ENCODE measurements at regions not wholly inside any gene's neighbourhood (a gene's known extent, or its start where the extent isn't known, plus 50 kb on each side); places are given as distances from the start of the nearest gene placed in this dataset.
"Not testable (repeated sequence)": the region's sequence is repeated elsewhere in the genome, so short reads cannot be mapped to it uniquely, and the experiment has no call there.

DNA sequence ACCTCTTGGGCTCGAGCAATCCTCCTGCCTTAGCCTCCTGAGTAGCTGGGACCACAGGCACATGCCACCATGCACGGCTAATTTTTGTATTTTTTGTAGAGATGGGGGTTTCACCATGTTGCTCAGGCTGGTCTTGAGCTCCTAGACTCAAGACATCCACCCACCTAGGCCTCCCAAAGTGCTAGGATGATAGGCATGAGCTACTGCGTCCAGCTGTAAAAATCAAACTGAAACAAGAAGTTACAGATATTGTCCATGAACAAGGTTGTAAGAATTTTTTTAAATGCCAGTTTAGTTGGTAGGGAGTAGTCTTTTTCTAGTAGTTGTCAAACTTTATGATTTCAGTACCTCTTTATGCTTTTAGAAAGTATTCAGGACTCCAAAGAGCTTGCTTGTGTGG, 424.4 kb upstream of the PMFBP1 start:
- DNase-seq (ENCODE audit: low read depth), result no peak

DNA sequence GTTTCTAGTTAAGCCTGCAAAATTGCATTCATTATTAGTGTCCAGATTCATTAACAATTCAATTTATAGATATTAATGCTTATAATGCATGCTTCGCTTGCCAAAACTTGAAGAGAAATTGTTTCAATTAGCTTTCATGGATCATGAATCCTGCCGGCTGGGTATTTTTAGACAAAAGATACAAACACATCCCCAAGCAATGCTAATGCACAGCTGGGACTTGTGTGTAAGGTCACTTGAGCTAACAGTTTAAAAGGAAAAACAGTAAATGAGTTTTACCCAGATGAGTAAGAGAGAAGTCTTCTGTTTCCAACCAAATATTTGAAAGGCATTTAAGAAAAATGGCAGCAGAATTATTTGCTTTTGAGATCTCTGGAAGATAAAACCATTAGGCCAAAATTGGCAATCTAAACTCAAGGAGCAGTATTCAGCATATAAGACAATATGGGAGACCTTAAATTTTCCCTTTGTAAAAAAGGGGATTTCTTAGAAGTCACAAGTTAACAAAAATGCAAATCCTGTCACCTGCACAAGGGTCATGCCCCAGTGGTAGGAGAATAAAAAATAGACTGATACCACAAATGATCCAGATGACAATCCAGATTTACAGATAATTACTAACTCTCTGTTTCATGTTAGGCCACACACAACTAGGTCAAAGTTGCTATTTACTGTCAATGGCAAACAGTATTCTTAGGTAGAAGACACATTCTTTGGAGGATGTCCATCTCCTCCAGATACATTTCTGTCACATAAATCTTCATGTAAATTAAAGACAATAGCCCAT, 418.4 kb upstream of the PMFBP1 start:
- DNase-seq (ENCODE audit: low read depth), result no peak

DNA sequence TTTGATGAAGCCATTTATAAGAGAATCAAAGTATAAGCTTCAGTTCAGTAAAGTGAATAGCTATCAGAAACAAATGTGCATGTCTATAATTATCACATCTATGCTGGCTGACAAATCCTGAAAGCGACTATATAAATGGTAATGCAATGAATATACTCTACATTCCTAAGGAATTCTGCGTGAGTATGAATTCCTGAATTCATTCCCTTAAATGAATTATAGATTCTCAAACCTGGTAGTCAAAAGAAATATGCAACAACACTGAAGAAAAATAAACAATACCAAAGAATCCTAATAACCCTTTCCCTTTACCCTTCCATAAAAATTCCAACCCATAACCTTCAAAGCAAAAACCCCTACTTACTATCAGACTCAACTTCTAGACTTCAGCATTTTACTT, 416.6 kb upstream of the PMFBP1 start:
- no peak for DNase-seq (ENCODE audit: low read depth)

DNA sequence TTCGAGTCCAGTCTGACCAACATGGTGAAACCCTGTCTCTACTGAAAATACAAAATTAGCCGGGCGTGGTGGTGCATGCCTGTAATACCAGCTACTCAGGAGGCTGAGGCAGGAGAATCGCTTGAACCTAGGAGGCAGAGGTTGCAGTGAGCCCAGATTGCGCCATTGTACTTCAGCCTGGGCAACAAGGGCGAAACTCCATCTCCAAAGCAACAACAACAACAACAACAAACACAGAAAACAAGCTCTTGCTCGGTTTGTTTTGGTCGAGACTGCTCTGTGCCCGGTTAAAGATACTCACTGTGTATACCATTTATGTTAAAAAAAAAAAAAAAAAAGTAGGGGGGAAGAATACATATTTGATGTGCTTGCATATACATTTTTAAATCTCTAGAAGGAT, 406.1 kb upstream of the PMFBP1 start:
- not testable (repeated sequence) for DNase-seq (ENCODE audit: low read depth)

DNA sequence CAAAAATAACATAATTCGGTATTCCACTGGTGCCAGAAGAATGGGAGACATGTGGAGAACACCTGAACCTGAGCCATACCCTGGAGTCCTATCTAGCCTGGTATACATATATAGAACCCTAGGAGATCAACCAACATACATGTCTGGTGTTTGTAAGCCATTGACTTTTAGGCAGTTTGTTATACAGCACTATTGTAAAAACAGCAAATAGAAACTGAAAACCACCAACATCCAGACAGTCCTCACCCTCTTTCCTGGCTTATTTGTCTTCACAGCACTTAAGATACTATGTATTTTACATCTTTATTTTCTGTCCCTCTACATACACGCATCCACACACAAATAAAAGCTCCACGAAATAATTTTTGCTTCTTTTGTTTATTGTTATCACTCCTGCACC, 404.2 kb upstream of the PMFBP1 start:
- no peak for DNase-seq (ENCODE audit: low read depth)

DNA sequence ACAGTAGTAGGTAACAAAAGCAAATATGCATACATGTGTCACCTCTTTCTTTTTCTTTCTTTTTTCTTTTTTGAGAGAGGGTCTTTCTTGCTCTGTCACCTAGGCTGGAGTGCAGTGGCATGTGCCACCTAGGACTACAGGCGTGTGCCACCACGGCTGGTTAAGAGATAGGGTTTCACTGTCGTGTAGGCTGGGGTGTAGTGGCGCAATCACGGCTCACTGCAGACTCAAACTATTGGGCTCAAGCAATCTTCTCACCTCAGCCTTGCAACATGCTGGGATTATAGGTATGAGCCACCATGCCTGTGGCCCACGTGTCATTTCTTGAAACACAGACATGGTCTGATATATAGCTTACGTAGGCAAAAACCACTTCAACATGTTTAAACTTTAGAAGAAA, 397.7 kb upstream of the PMFBP1 start:
- no peak for DNase-seq (ENCODE audit: low read depth)

DNA sequence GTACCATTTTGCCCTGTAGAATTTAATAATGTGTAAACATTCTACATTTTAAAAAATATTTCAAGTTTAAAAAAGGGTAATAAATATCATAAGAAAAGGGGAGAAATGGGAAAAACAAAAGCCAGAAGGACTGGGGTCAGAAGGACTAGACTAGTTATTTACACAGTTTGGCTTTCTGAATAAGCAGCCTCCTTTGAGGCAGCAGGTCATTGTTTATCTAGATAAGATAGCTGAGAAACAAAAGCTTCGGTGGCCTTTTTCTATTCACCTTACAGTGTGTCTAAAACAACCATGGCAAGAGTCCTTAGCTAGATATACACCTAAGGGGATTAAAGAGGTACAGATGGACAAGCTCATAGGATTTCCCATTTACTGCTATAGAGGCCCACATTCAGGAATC, 396.5 kb upstream of the PMFBP1 start:
- DNase-seq (ENCODE audit: low read depth), result no peak

DNA sequence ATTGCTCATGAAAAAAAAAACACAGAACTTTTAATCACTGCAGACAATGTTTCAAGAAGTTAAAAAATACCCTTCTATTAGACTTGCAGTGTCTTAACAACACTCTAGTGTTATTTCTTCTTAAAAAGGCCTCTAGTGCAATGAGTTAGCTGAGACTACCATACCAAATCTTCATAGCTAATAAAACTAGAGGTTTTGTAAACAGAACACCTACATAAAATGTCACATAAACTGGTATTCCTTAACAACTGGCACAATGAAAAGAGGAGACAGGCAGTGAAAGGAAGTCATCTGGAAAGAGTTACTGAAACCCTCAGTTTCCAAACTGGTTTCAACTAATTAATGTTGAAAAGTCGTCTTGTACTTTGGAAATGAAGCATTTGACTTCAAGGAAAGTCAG, 394.2 kb upstream of the PMFBP1 start:
- no peak for DNase-seq (ENCODE audit: low read depth)

DNA sequence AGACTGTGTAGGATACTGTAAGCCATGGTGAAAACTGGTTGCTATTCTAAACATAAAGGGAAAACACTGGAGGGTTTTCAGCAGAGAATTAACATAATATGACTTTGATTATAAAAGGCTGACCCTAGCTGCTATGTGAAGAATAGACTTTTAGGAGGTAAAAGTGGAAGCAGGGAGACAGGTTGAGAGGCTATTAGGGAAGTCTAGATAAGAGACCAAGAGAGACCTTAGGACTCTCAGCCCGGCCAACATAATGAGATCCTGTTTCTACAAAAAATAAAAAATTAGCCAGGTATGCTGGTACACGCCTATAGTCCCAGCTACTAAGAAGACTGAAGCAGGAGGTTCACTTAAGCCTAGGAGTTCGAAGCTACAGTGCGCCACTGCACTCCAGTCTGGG, 393.2 kb upstream of the PMFBP1 start:
- DNase-seq (ENCODE audit: low read depth), result no peak

DNA sequence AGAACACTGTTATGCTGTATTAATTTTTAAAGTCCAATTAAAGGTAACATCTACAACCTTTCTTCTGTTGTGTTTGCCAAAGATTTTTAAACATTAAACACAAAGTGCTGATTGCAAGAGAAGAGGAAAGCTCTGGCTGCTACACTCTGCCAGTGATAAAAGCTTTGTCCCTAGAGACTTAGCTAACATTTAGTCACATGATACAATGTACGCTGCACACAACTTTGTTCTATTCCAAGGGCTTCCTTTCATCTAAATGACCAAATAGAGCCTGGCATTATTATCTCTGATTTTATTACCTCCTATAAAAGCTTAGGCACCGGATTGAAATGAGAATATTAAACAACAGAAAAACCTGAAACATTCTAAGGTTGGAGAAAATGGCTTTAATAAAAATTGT, 388.7 kb upstream of the PMFBP1 start:
- DNase-seq (ENCODE audit: low read depth), result no peak

DNA sequence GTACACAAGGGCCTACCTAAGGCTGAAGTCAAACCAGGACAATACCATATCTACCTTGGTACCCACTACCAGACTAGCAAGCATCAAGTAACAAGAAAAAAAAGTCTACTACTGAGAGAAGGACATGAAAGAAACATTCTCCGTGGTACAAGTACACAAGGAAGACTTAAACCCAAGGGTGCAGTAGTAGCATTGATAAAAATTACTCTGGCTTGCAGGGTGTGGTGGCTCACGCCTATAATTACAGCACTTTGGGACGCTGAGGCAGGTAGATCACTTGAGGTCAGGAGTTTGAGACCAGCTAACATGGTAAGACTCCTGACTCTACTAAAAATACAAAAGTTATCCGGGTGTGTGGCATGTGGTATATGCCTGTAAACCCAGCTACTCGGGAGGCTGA, 386.5 kb upstream of the PMFBP1 start:
- no peak for DNase-seq (ENCODE audit: low read depth)

DNA sequence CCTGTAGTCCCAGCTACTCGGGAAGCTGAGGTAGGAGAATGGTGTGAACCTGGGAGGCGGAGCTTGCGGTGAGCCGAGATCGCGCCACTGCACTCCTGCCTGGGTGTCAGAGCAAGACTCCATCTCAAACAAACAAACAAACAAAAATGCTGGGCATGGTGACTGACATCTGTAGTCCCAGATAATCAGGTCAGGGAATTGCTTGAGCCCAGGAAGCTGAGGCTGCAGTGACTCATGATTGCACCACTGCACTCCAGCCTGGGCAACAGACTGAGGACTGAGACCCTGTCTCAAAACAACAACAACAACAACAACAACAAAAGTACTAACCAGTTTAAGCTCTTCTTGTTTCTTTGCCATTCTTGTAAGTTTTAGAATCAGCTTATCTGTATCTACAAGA, 383.0 kb upstream of the PMFBP1 start:
- DNase-seq (ENCODE audit: low read depth), result peak; percentile 58

DNA sequence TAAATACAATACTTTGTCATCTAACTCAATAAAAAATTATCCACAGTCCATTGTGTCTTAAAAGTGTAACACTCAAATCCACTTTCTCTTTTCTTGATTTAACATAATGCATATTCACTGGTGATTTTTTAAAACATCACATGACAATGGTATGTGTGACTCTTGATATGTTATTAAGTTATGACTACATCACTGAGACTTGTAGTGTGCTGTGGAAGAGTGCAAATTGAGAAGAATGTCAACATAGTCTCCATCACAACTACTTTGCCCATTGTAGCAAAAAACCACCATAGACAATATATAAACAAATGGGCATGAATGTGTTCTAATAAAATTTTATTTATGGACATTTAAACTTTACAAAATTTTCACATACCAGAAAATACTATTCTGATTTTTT, 380.7 kb upstream of the PMFBP1 start:
- DNase-seq (ENCODE audit: low read depth), result no peak

DNA sequence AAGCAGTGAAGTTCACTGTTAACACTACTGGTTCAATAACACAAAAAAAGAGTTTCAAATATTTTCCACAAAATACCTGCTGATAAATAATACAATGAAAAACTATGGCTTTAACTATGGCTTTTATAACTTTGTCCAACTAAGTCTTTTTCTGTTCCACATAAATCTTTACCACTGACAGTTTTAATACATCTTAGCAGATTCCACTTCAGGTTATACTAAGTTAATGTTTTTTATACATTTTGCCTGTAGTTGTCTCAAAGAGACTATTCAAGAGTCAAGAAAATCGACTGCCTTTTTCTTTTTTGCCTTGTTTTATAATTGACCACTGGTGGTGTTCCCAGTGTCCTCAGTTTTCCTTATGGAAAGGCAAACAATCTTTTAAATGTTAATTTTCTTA, 379.7 kb upstream of the PMFBP1 start:
- no peak for DNase-seq (ENCODE audit: low read depth)

DNA sequence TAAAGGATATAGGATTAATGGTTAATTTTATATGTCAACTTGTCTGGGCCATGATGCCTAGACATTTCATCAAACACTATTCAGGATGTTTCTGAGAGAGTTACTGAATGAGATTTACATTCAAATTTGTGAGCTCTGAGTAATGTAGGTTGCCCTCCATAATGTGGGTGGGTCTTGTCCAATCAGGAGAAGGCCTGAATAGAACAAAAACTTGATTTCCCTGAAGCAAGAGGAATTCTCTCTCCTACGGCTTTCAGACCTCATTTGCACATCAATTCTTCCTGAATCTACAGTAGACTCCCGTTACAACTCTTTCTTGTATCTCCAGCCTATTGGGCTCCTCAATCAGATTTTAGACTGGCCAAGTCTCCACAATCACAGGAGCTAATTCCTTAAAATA, 377.9 kb upstream of the PMFBP1 start:
- no peak for DNase-seq (ENCODE audit: low read depth)

DNA sequence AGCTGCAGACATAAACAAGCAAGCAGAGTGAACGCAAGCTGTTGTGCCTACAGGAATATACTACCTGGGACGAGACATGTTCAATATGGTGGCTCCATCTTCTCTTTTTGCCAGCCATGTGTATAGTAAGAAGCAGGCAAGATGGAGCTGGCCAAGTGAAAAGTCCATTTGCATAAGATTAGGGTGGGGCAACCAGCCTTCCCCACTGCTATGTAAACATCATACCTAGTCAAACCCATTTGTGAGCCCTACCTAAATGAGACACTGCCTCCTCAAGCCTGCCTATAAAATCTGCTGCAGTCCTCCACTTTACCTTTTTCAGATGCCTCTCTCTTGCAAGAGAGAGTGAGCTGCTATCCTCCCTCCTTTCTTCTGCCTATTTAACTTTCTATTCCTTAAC, 370.1 kb upstream of the PMFBP1 start:
- no peak for DNase-seq (ENCODE audit: low read depth)

DNA sequence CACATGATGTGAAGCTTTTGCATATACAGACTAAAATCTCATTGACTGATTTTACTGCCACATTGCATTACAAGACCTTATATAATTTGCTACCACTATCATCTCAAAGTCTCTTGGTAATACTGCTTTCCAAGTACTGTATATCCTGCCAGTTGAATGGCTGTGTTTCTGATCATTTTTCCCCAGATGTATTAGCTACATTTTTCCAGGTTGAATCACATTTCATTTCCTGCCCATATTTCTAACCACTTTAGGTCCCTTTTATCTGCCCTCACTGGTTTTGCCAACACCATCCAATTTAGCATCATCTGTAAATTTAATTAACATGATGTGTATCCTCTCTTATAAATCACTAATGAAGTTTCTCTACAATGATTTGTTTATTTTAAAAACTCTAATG, 365.7 kb upstream of the PMFBP1 start:
- peak; percentile 76 for DNase-seq (ENCODE audit: low read depth)

DNA sequence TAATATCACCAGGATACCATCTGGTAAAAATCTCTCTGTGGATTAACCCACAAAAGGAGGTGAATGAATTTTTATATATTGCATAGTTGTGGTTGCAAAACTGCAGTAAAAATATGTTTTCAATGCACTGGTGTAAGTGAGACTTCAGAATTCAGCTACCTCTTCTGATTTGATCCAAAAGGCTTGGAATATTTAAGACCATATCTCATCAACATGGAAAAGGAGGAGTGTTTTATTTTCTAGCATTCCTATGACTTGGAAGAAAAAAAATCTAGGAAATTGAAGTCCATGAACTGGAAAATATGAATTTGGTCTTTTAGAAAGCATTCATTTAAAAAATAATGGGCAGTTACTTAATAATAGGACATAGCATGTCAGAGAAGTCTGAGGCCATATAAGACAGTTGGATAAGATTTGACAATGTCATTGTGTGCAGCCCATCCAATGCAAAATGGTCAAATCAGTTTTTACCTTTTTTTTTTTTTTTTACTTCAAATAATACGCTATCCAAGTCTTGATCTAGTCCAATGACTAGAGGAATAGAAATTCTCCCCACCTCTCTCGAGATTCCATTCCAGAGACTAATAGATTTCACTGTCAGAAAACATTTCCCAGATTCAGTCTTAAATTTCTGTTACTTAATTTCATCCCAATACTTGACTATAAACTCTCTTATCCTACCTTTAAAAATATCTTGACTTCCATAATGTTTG, 364.9 kb upstream of the PMFBP1 start:
- DNase-seq (ENCODE audit: low read depth), result peak; percentile 65

DNA sequence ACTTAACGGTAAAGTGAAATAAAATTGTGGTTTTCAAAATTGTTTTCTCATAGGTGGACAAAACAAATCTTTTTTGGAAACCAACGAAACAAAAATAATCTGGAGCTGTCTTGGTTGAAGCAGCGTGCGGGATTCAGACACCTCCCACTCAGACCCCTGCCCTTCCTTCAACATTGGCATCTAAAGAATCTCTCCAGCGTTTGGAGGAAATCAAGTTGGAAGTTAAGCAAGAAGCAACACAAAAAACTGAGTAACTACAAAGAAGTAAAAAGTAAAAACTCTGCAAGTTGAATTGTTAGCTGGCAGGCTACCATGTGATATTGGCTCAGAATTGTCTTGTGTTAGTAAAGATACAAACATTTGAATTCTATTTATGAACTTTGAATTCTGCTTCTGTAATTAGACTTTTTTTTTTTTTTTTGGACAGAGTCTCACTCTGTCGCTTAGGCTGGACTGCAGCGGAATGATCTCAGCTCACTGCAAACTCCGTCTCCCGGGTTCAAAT, 361.0 kb upstream of the PMFBP1 start:
- peak; percentile 30 for DNase-seq (ENCODE audit: low read depth)

DNA sequence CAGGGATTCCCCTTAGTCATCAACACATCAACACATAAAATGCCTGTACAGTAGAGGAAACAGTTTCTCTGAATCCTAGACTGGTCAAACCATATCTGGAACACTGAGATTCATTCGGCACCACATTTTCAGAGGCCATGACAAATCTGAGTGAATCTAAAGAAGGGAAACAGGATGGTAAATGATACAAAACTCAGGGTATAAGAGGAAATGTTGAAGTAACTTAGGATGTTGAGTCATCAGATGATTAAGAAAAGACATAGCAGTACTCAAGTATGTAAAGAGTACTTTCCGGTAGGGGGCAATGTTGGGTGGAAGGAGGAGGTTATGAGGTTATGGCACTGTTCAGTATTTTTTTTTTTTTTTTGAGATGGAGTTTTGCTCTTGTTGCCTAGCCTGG, 358.5 kb upstream of the PMFBP1 start:
- DNase-seq (ENCODE audit: low read depth), result peak; percentile 92

DNA sequence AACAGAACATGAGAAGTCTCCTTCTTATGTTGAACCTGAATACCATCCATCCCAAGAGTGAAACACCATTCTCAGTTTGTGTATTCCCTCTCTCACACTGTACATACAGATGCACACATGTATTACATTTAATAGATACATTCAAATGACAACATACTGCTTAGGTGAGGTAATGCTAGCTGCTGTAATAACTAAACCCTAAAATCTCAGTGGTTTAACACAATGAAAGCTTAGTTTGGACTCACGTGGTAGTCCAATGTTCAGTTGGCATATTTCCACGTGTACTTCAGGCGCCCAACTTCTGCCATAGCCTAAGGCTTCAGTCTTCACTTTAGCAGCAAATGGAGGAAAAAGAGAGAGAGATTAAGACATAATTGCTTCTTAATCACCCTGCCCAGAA, 351.1 kb upstream of the PMFBP1 start:
- DNase-seq (ENCODE audit: low read depth), result no peak

DNA sequence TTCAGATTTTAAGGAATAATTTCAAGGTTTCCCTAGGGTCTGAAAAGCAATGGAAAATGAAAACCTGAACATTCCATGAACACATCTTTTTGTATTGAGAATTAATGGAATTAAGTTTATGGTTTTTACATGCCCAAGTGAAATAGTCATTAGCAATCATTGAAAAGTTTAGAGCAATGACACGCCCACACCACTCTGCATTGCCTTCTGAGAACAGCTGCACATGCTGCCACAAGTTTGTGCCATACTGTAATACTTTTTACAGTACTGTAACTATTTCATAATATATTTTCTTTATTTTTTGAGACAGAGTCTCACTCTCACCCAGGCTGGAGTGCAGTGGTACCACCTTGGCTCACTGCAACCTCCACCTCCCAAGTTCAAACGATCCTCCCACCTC, 345.2 kb upstream of the PMFBP1 start:
- DNase-seq (ENCODE audit: low read depth), result no peak

DNA sequence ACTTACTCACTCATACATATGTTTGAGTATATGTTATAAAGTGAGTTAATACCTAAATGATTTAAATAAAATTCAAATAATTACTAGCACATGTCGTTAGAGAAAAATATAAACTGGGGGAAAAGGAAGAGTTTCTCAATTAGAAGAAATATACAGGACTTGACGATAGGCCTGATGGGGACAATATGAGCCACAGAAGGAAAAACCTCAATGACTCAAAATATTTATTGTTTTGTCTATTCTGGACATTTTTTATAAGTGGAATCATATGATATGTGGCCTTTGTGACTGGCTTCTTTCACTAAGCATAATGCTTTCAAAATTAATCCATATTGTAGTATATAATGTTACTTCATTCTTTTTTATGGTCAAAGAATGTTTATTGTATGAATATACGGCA, 339.2 kb upstream of the PMFBP1 start:
- DNase-seq (ENCODE audit: low read depth), result no peak

DNA sequence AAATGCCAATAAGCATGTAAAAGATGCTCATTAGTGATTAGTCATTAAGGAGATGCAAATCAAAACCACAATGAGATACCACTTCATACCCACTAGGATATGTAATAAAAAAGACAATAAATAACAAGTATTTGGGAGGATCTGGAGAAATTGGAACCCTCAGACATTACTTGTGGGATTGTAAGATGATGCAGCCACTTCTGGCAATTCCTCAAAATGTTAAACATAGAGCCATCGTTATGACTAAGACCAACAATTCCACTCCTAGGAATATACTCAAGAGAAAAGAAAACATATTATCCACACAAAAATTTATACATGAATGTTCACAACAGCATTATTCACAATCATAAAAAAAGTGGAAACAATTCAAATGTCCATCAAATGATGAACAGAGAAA, 336.2 kb upstream of the PMFBP1 start:
- peak; percentile 14 for DNase-seq (ENCODE audit: low read depth)
